ENCODE measurements at regions not wholly inside any gene's neighbourhood (a gene's known extent, or its start where the extent isn't known, plus 50 kb on each side); places are given as distances from the start of the nearest gene placed in this dataset.
A peak's percentile ranks its signal among the peaks of the same experiment; 100 is the strongest.
"Not testable (repeated sequence)": the region's sequence is repeated elsewhere in the genome, so short reads cannot be mapped to it uniquely, and the experiment has no call there.

GRCh38 chr18:67770520-67770919, 254.0 kb upstream of the DSEL start:
- no peak overlapping the region for H3K4me3 ChIP-seq (ENCODE audit: low read depth, poor library complexity, severe bottlenecking)
- DNase-seq (ENCODE audit: low spot score in 2 of 2), result no peak
- intact Hi-C loops (cut with DNase I; ENCODE audit: low total_unique reads), result no loop called here
- no peak for TF ChIP-seq CTCF (IDR thresholded peaks at IDR 0.05)
- TF ChIP-seq POLR2A (IDR thresholded peaks at IDR 0.05), result no peak
- 60 to 69% methylated on average over 5 of the region's 5 CpGs for WGBS, 2 donors

DNA sequence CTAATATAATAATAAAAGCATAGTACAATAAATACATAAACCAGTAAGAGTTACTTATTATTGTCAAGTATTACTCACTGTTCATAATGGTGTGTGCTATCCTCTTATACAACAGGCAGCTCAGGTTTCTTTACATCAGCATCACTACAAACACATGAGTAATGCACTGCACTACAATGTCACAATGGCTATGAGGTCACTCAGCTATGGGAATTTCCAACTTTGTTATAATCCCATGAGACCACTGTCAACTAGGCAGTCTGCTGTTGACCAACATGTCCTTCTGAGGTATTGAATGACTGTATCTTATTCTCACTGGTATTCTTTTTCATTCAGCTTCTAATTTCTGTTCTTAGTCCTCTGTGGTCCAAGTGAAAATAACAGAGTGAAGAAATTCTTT, 250.4 kb upstream of the DSEL start:
- no peak for TF ChIP-seq CTCF (IDR thresholded peaks at IDR 0.05)
- peak in 1 of 2 donors; percentile 19 for TF ChIP-seq POLR2A (IDR thresholded peaks at IDR 0.05)
- DNase-seq (ENCODE audit: low spot score in 2 of 2), result no peak
- no peak overlapping the region for H3K4me3 ChIP-seq (ENCODE audit: low read depth, poor library complexity, severe bottlenecking)
- intact Hi-C loops (cut with DNase I; ENCODE audit: low total_unique reads), result loop anchor here (5.0 kb wide), 1 partner anchor 740 kb away; no protein-coding TSS in a partner anchor

- DNase-seq (ENCODE audit: low spot score in 2 of 2); H3K4me3 ChIP-seq (ENCODE audit: low read depth, poor library complexity, severe bottlenecking); intact Hi-C loops (cut with DNase I; ENCODE audit: low total_unique reads): not testable (repeated sequence)
- 87 to 97% methylated on average over 1 of the region's 1 CpG for WGBS, 2 donors
Observed at GRCh38 chr18:67752211-67752610, 235.7 kb upstream of the DSEL start.

GRCh38 chr18:67742954-67743353, 226.4 kb upstream of the DSEL start:
- no peak overlapping the region for H3K4me3 ChIP-seq (ENCODE audit: low read depth, poor library complexity, severe bottlenecking)
- intact Hi-C loops (cut with DNase I; ENCODE audit: low total_unique reads), result no loop called here
- 78 to 84% methylated on average over 1 of the region's 1 CpG for WGBS, 2 donors
- DNase-seq (ENCODE audit: low spot score in 2 of 2), result no peak
- TF ChIP-seq CTCF (IDR thresholded peaks at IDR 0.05) (no peak), POLR2A (IDR thresholded peaks at IDR 0.05) (no peak)

- 57 to 88% methylated on average over 1 to 5 of the region's 7 CpGs for WGBS, 2 donors
- TF ChIP-seq CTCF (IDR thresholded peaks at IDR 0.05) (no peak), POLR2A (IDR thresholded peaks at IDR 0.05) (no peak)
- no peak for DNase-seq (ENCODE audit: low spot score in 2 of 2)
- H3K4me3 ChIP-seq (ENCODE audit: low read depth, poor library complexity, severe bottlenecking), result no peak overlapping the region
- intact Hi-C loops (cut with DNase I; ENCODE audit: low total_unique reads), result no loop called here
Observed at GRCh38 chr18:67742525-67742924, 226.0 kb upstream of the DSEL start.

- no peak for DNase-seq (ENCODE audit: low spot score in 2 of 2)
- WGBS, 2 donors, result 54 to 58% methylated on average over 6 of the region's 6 CpGs
- H3K4me3 ChIP-seq (ENCODE audit: low read depth, poor library complexity, severe bottlenecking), result no peak overlapping the region
- TF ChIP-seq POLR2A (IDR thresholded peaks at IDR 0.05) (no peak), CTCF (IDR thresholded peaks at IDR 0.05) (no peak)
- intact Hi-C loops (cut with DNase I; ENCODE audit: low total_unique reads), result no loop called here
Observed at GRCh38 chr18:67735506-67735905, 219.0 kb upstream of the DSEL start.
